Cardiac fibroblast (primary cell): ENCODE measurements at regions not wholly inside any gene's neighbourhood (a gene's known extent, or its start where the extent isn't known, plus 50 kb on each side); places are given as distances from the start of the nearest gene placed in this dataset.

ENCODE experiments used
- DNase-seq, 2 donors: peaks; one replicate each; pipeline versions ENCODE4 v3.0.0 to v3.0.0-alpha.2; 2010; ENCODE audit warnings: low read depth in 2 of 2
- H3K4me3 ChIP-seq, 2 donors: replicated peaks in 1 of 2; 1 replicate in 1 of 2; 2 replicates in 1 of 2; pipeline ENCODE4 v1.5.1; 2011; ENCODE audit warnings: low read depth in 2 of 2, low read length in 2 of 2, mild to moderate bottlenecking in 2 of 2, moderate library complexity in 1 of 2
- TF ChIP-seq, protein P1 (sequence below): IDR thresholded peaks from one replicate; pipeline ENCODE4 v1.5.1; 2011; ENCODE audit warnings: low read depth, mild to moderate bottlenecking, low read length, inconsistent platforms

DNA sequence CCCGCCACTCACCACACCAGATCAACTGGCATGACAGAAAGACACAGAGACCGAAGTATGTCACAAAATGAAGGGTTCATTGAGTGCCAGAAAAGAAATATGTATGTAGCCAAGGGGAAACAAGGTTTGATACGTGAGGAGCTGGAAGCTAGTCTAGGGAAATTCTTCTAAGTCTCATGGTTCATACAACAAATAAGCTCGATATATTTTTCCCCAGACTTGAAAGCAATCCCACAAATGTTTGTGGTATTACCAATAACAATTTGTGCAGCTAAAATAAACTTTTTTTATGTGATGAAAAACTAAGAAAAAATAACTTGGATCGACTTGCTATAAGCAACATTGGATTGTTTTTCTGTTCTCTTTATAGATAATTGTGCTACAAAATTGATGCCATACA lies 777.0 kb downstream of the TSN start:
- DNase-seq: no peak
- no peak overlapping the region for H3K4me3 ChIP-seq
- TF ChIP-seq, protein P1, sequence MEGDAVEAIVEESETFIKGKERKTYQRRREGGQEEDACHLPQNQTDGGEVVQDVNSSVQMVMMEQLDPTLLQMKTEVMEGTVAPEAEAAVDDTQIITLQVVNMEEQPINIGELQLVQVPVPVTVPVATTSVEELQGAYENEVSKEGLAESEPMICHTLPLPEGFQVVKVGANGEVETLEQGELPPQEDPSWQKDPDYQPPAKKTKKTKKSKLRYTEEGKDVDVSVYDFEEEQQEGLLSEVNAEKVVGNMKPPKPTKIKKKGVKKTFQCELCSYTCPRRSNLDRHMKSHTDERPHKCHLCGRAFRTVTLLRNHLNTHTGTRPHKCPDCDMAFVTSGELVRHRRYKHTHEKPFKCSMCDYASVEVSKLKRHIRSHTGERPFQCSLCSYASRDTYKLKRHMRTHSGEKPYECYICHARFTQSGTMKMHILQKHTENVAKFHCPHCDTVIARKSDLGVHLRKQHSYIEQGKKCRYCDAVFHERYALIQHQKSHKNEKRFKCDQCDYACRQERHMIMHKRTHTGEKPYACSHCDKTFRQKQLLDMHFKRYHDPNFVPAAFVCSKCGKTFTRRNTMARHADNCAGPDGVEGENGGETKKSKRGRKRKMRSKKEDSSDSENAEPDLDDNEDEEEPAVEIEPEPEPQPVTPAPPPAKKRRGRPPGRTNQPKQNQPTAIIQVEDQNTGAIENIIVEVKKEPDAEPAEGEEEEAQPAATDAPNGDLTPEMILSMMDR: no peak

DNA sequence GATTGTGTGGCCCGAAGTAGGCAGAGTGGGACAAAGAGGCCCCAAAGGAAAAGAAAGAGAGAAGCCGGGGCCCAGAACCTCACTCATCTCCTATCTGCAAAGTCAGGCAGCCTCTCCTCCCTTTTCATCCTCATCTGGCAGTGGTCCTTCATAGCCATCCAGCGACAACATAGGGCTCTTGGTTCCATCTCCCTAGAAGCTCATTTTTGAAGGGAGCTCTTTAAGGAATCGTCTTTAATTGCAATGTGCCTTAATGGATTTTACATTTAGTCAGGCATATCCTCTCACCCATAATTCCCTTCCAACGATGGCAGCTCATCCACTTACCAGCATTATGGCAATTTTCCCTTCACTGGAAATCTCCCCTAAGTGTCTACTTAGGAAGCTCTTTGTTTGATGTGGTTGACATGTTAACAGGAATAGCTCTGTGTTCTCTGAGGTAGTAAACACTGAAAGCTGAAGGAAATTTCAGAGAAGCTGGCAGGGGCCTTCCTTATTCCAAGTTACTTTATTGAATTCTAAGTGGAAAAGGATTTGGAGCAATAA lies 780.6 kb downstream of the TSN start:
- TF ChIP-seq, protein P1: no peak
- DNase-seq: no peak
- no peak overlapping the region for H3K4me3 ChIP-seq

DNA sequence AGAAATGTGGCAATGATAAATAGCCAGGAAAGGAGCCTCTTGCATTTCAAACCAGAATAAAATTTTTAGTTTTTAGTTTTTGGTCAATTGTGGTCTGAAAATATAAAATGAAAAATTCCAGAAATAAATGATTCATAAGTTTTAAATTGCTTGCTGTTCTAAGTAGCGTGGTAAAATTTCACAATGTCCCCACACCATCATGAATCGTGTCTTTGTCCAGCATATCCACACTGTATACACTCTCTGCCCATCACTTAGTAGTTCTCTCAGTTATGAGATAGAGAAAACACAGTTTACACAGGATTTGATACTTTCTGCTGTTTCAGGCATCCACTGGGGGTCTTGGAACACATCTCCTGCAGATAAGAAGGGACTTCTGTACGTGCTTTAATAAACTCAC lies 783.9 kb downstream of the TSN start:
- TF ChIP-seq, protein P1: no peak
- H3K4me3 ChIP-seq: no peak overlapping the region
- no peak for DNase-seq

DNA sequence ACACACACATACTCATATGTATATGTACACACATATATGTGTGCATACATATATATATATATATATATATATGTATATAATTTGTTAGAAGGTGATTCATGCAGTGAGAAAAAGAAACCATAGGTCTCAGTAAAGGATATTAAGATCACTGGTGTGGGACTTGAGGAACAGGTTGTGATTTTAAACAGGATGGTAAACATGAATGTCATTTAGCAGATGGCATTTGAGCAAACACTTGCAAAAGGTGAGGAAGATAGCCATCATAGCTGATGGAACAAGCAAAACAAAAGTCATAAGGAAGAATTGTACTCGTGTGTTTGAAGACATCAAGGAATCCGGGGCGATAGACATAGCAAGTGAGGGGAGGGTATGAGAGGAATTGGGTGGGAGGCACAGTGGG lies 784.5 kb downstream of the TSN start:
- H3K4me3 ChIP-seq: no peak overlapping the region
- no peak for DNase-seq
- TF ChIP-seq, protein P1: no peak

DNA sequence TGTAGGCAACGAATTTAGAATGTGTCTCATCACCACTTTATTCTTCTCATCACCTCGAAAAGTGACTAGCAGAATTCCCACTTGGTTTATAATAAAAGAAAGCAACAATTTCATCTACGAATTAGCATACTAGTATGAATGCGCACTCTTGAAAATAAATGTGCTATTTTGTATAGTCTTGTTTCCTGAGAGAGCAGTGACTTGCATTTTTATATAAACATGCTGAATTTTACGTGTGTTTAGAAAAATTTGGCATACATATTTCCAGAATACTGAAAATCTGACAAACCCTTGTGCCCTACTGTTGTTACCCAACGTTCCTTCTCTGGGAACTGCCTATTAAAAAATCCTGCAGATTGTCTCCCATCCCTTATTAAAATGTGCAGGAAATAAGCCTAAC lies 786.8 kb downstream of the TSN start:
- no peak overlapping the region for H3K4me3 ChIP-seq
- TF ChIP-seq, protein P1: no peak
- no peak for DNase-seq

DNA sequence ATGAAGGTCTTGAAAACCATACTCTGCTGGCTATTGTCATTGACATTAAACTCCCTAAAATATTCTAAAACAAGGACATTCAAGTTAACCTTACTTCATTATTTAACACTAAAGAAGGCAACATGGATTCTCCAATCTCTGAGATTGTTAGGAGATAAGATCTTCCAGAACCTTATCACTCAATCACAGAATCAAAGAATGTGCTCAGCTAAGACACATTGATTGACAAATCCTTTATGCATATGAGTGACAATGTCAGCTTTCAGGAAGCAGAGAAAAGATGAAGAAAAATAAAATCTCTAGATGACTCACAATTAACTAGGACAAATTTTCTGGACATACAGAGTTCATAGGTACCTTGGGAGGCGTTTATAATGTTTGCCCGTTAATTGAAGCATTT lies 787.2 kb downstream of the TSN start:
- H3K4me3 ChIP-seq: no peak overlapping the region
- DNase-seq: no peak
- TF ChIP-seq, protein P1: no peak

- DNase-seq: peak in 1 of 2 donors; percentile 73
- H3K4me3 ChIP-seq: no peak overlapping the region
- TF ChIP-seq, protein P1: no peak
Measured at GRCh38 chr2:122543815-122544214, 788.4 kb downstream of the TSN start.
